Mesenchymal stem cell (in vitro differentiated cells and primary cell): ENCODE measurements at regions not wholly inside any gene's neighbourhood (a gene's known extent, or its start where the extent isn't known, plus 50 kb on each side); places are given as distances from the start of the nearest gene placed in this dataset.

Experiments
- DNase-seq: peaks from one replicate; pipeline ENCODE4 v3.0.0-alpha.2; 2013
- H2AFZ ChIP-seq: one replicate; pipeline ENCODE4 v1.6.1; 2013; ENCODE audit warnings: low read depth, mild to moderate bottlenecking, control low read depth, inconsistent platforms, low read length, moderate library complexity
- H2AK5ac ChIP-seq: 2 replicates; pipeline ENCODE4 v1.6.1; 2013; ENCODE audit warnings: low read length, moderate library complexity, mild to moderate bottlenecking, inconsistent platforms; ENCODE audit not compliant: severe bottlenecking
- H2BK120ac ChIP-seq: one replicate; pipeline ENCODE4 v1.6.1; 2013; ENCODE audit warnings: low read depth, mild to moderate bottlenecking, inconsistent platforms, low read length, moderate library complexity
- H2BK12ac ChIP-seq, 2 experiments: one replicate each; pipeline ENCODE4 v1.6.1; 2013; ENCODE audit warnings: inconsistent platforms in 2 of 2, low read length in 2 of 2, mild to moderate bottlenecking in 2 of 2, moderate library complexity in 2 of 2, control low read depth in 1 of 2
- H2BK15ac ChIP-seq: one replicate; pipeline ENCODE4 v1.6.1; 2013; ENCODE audit warnings: mild to moderate bottlenecking, low read depth, inconsistent platforms; ENCODE audit not compliant: poor library complexity, severe bottlenecking
- H2BK5ac ChIP-seq: 2 replicates; pipeline ENCODE4 v1.6.1; 2013; ENCODE audit warnings: low read depth, mild to moderate bottlenecking, low read length, control low read depth, inconsistent platforms; ENCODE audit not compliant: poor library complexity, severe bottlenecking
- H3K14ac ChIP-seq, 2 experiments: one replicate each; pipeline ENCODE4 v1.6.1; 2013; ENCODE audit warnings: inconsistent platforms in 2 of 2, low read length in 2 of 2, control low read depth in 1 of 2, mild to moderate bottlenecking in 1 of 2, moderate library complexity in 1 of 2
- H3K18ac ChIP-seq, 2 experiments: one replicate each; pipeline ENCODE4 v1.6.1; 2013; ENCODE audit warnings: inconsistent platforms in 2 of 2, low read length in 2 of 2, control low read depth in 1 of 2, low read depth in 1 of 2, mild to moderate bottlenecking in 1 of 2
- H3K23ac ChIP-seq, 2 experiments: one replicate each; pipeline ENCODE4 v1.6.1; 2013; ENCODE audit warnings: inconsistent platforms in 2 of 2, low read length in 2 of 2, mild to moderate bottlenecking in 2 of 2, moderate library complexity in 2 of 2, control low read depth in 1 of 2
- H3K27ac ChIP-seq: 2 replicates; pipeline ENCODE4 v1.5.1; 2013; ENCODE audit warnings: mild to moderate bottlenecking, moderate library complexity, low read length, control low read depth, inconsistent platforms; ENCODE audit not compliant: poor library complexity, severe bottlenecking
- H3K27me3 ChIP-seq, 2 experiments: 2 replicates each; pipeline versions ENCODE4 v1.6.1 to v1.7.0; 2013; ENCODE audit warnings: low read length in 2 of 2, mild to moderate bottlenecking in 2 of 2, moderate library complexity in 2 of 2, control low read depth in 1 of 2, inconsistent platforms in 1 of 2; ENCODE audit not compliant: control insufficient read depth in 1 of 2, insufficient read depth in 1 of 2
- H3K36me3 ChIP-seq, 2 experiments: 2 replicates each; pipeline versions ENCODE4 v1.6.1 to v1.7.0; 2013; ENCODE audit warnings: low read length in 2 of 2, control low read depth in 1 of 2, inconsistent platforms in 1 of 2, low read depth in 1 of 2, mild to moderate bottlenecking in 1 of 2; ENCODE audit not compliant: insufficient read depth in 2 of 2, control insufficient read depth in 1 of 2
- H3K4ac ChIP-seq, 2 experiments: one replicate each; pipeline ENCODE4 v1.6.1; 2013; ENCODE audit warnings: inconsistent platforms in 2 of 2, low read length in 2 of 2, mild to moderate bottlenecking in 2 of 2, moderate library complexity in 2 of 2, control low read depth in 1 of 2, low read depth in 1 of 2
- H3K4me1 ChIP-seq: 2 replicates; pipeline ENCODE4 v1.6.1; 2013; ENCODE audit warnings: low read depth, low read length, control low read depth; ENCODE audit not compliant: control insufficient read depth, insufficient read depth
- H3K4me2 ChIP-seq: 2 replicates; pipeline ENCODE4 v1.6.1; 2013; ENCODE audit warnings: low read length, mild to moderate bottlenecking, inconsistent platforms; ENCODE audit not compliant: poor library complexity, severe bottlenecking
- H3K4me3 ChIP-seq, 2 experiments: 2 replicates each; pipeline versions ENCODE4 v1.5.1 to v1.7.0; 2013; ENCODE audit warnings: low read length in 2 of 2, mild to moderate bottlenecking in 2 of 2, control low read depth in 1 of 2, low read depth in 1 of 2; ENCODE audit not compliant: insufficient read depth in 1 of 2
- H3K79me1 ChIP-seq: replicated peaks from 2 replicates; pipeline ENCODE4 v1.6.1; 2013; ENCODE audit warnings: mild to moderate bottlenecking, control low read depth, low read length, inconsistent platforms; ENCODE audit not compliant: poor library complexity, severe bottlenecking
- H3K9ac ChIP-seq: 2 replicates; pipeline ENCODE4 v1.7.0; 2013; ENCODE audit warnings: mild to moderate bottlenecking, low read length, moderate library complexity
- H3K9me3 ChIP-seq: 2 replicates; pipeline ENCODE4 v1.7.0; 2013; ENCODE audit warnings: mild to moderate bottlenecking, low read length; ENCODE audit not compliant: control insufficient read depth
- H4K8ac ChIP-seq: one replicate; pipeline ENCODE4 v1.6.1; 2013; ENCODE audit warnings: inconsistent platforms, mild to moderate bottlenecking, low read length, moderate library complexity
- H4K91ac ChIP-seq: one replicate; pipeline ENCODE4 v1.6.1; 2013; ENCODE audit warnings: mild to moderate bottlenecking, low read length, inconsistent platforms
- WGBS: methylation state at CpG from one replicate; pipeline ENCODE4 v1.1.7; 2013; ENCODE audit warnings: mixed read lengths; 5-methylcytosine and 5-hydroxymethylcytosine counted together

GRCh38 chr14:98555440-98555839 is 716.6 kb downstream of the BCL11B start:
- Histone ChIP-seq H2BK15ac (no peak overlapping the region), H3K79me1 (no peaks in the 10 kb centered on the region), H3K23ac (no peak overlapping the region), H3K14ac (no peak overlapping the region), H3K18ac (no peak overlapping the region), H3K4me2 (no peak overlapping the region), H3K9me3 (peaks cover 11% of the 10 kb centered on the region), H2BK12ac (no peak overlapping the region), H4K91ac (no peak overlapping the region), H2BK5ac (no peak overlapping the region), H3K36me3 (no peaks in the 10 kb centered on the region), H3K27ac (no peak overlapping the region), H2AFZ (no peak overlapping the region), H3K4ac (no peak overlapping the region), H3K4me3 (no peak overlapping the region), H2BK120ac (no peak overlapping the region), H3K4me1 (no peaks in the 10 kb centered on the region), H3K9ac (no peak overlapping the region), H3K27me3 (no peaks in the 10 kb centered on the region), H2AK5ac (no peak overlapping the region), H4K8ac (no peak overlapping the region)
- WGBS = no CpG with 5 or more reads among the region's 1 CpG
- no peak for DNase-seq

GRCh38 chr14:98564006-98564405 is 708.0 kb downstream of the BCL11B start:
- Histone ChIP-seq H2BK15ac (no peak overlapping the region), H3K4me3 (no peak overlapping the region), H3K23ac (no peak overlapping the region), H2AK5ac (no peak overlapping the region), H3K27me3 (no peaks in the 10 kb centered on the region), H4K91ac (no peak overlapping the region), H3K79me1 (no peaks in the 10 kb centered on the region), H3K9ac (no peak overlapping the region), H2BK120ac (no peak overlapping the region), H3K18ac (no peak overlapping the region), H3K4me2 (no peak overlapping the region), H2AFZ (no peak overlapping the region), H2BK12ac (no peak overlapping the region), H3K4me1 (no peaks in the 10 kb centered on the region), H2BK5ac (no peak overlapping the region), H3K4ac (no peak overlapping the region), H3K36me3 (no peaks in the 10 kb centered on the region), H3K14ac (no peak overlapping the region), H3K27ac (no peak overlapping the region), H4K8ac (no peak overlapping the region), H3K9me3 (peaks cover 6% of the 10 kb centered on the region)
- DNase-seq = no peak
- 8% methylated on average over 5 of the region's 5 CpGs for WGBS

- H3K4ac ChIP-seq = no peak overlapping the region
- no peak overlapping the region for H3K9ac ChIP-seq
- no peak overlapping the region for H3K14ac ChIP-seq
- H2BK120ac ChIP-seq = no peak overlapping the region
- DNase-seq = no peak
- no peak overlapping the region for H2AFZ ChIP-seq
- no peak overlapping the region for H4K8ac ChIP-seq
- no peak overlapping the region for H2BK12ac ChIP-seq
- no peak overlapping the region for H3K4me3 ChIP-seq
- H3K18ac ChIP-seq = no peak overlapping the region
- no peaks in the 10 kb centered on the region for H3K79me1 ChIP-seq
- H3K4me2 ChIP-seq = no peak overlapping the region
- H3K27ac ChIP-seq = no peak overlapping the region
- H3K4me1 ChIP-seq = no peaks in the 10 kb centered on the region
- no peak overlapping the region for H2AK5ac ChIP-seq
- no peak overlapping the region for H2BK15ac ChIP-seq
- H3K23ac ChIP-seq = no peak overlapping the region
- H3K27me3 ChIP-seq = no peaks in the 10 kb centered on the region
- H2BK5ac ChIP-seq = no peak overlapping the region
- H3K36me3 ChIP-seq = no peaks in the 10 kb centered on the region
- H4K91ac ChIP-seq = no peak overlapping the region
- peaks cover 6% of the 10 kb centered on the region for H3K9me3 ChIP-seq
These were observed 707.5 kb downstream of the BCL11B start for GRCh38 chr14:98564541-98564940.

- Histone ChIP-seq H2AFZ (no peak overlapping the region), H3K9ac (no peak overlapping the region), H2AK5ac (no peak overlapping the region), H3K4me3 (no peak overlapping the region), H4K8ac (no peak overlapping the region), H3K14ac (no peak overlapping the region), H2BK120ac (no peak overlapping the region), H3K36me3 (no peaks in the 10 kb centered on the region), H2BK15ac (no peak overlapping the region), H3K79me1 (no peaks in the 10 kb centered on the region), H3K23ac (no peak overlapping the region), H4K91ac (no peak overlapping the region), H2BK12ac (no peak overlapping the region), H3K9me3 (peaks cover 5% of the 10 kb centered on the region), H3K4me1 (no peaks in the 10 kb centered on the region), H3K27me3 (no peaks in the 10 kb centered on the region), H2BK5ac (no peak overlapping the region), H3K27ac (no peak overlapping the region), H3K4ac (no peak overlapping the region), H3K4me2 (no peak overlapping the region), H3K18ac (no peak overlapping the region)
- DNase-seq = no peak
- 45% methylated on average over 1 of the region's 2 CpGs for WGBS
These were observed 700.9 kb downstream of the BCL11B start for GRCh38 chr14:98571104-98571503.
